ENCODE measurements at regions not wholly inside any gene's neighbourhood (a gene's known extent, or its start where the extent isn't known, plus 50 kb on each side); places are given as distances from the start of the nearest gene placed in this dataset.
"Not testable (repeated sequence)": the region's sequence is repeated elsewhere in the genome, so short reads cannot be mapped to it uniquely, and the experiment has no call there.

GRCh38 chr10:4240608-4241197 is 455.7 kb upstream of the KLF6 start:
- no peak for DNase-seq (ENCODE audit: low spot score)

GRCh38 chr10:4239186-4239585 is 454.2 kb upstream of the KLF6 start:
- no peak for DNase-seq (ENCODE audit: low spot score)
- TF ChIP-seq CTCF (IDR thresholded peaks at IDR 0.05; ENCODE audit: extremely low read depth, missing control alignments), result no peak

More at GRCh38 chr10:4240608-4241197, 455.7 kb upstream of the KLF6 start:
- no peak for TF ChIP-seq CTCF (IDR thresholded peaks at IDR 0.05; ENCODE audit: extremely low read depth, missing control alignments)

- DNase-seq (ENCODE audit: low spot score), result not testable (repeated sequence)
These were observed 451.9 kb upstream of the KLF6 start for GRCh38 chr10:4236905-4237304.

GRCh38 chr10:4234661-4235060 is 449.7 kb upstream of the KLF6 start:
- no peak for TF ChIP-seq CTCF (IDR thresholded peaks at IDR 0.05; ENCODE audit: extremely low read depth, missing control alignments)
- no peak for DNase-seq (ENCODE audit: low spot score)

- DNase-seq (ENCODE audit: low spot score), result no peak
- no peak for TF ChIP-seq CTCF (IDR thresholded peaks at IDR 0.05; ENCODE audit: extremely low read depth, missing control alignments)
These were observed 446.4 kb upstream of the KLF6 start for GRCh38 chr10:4231439-4231838.

- no peak for DNase-seq (ENCODE audit: low spot score)
- no peak for TF ChIP-seq CTCF (IDR thresholded peaks at IDR 0.05; ENCODE audit: extremely low read depth, missing control alignments)
These were observed 445.0 kb upstream of the KLF6 start for GRCh38 chr10:4230036-4230435.

GRCh38 chr10:4229106-4229505 is 444.1 kb upstream of the KLF6 start:
- no peak for DNase-seq (ENCODE audit: low spot score)
- no peak for TF ChIP-seq CTCF (IDR thresholded peaks at IDR 0.05; ENCODE audit: extremely low read depth, missing control alignments)

GRCh38 chr10:4227586-4227985 is 442.6 kb upstream of the KLF6 start:
- TF ChIP-seq CTCF (IDR thresholded peaks at IDR 0.05; ENCODE audit: extremely low read depth, missing control alignments), result no peak
- no peak for DNase-seq (ENCODE audit: low spot score)

All from GM20000 (cell line).